T-helper 2 cell treated with Interferon-gamma antibody and Interleukin-4, amounts not matched to agents 5 μg/mL and 100 μg/mL, for 36 hours (primary cell): ENCODE measurements at regions not wholly inside any gene's neighbourhood (a gene's known extent, or its start where the extent isn't known, plus 50 kb on each side); places are given as distances from the start of the nearest gene placed in this dataset.

ENCODE experiments used
- DNase-seq: peaks from one replicate; pipeline ENCODE4 v3.0.0; 2021; ENCODE audit warnings: low spot score
- H3K27ac Mint-ChIP-seq: one replicate; pipeline ENCODE4 v1.8.0; 2021; ENCODE audit warnings: mild to moderate bottlenecking, mixed read lengths
- H3K27me3 Mint-ChIP-seq: one replicate; pipeline ENCODE4 v1.8.0; 2021; ENCODE audit warnings: low read depth, mixed read lengths
- H3K36me3 Mint-ChIP-seq: one replicate; pipeline ENCODE4 v1.8.0; 2021; ENCODE audit warnings: low read depth, mixed read lengths
- H3K4me1 Mint-ChIP-seq: one replicate; pipeline ENCODE4 v1.8.0; 2021; ENCODE audit warnings: low read depth, mixed read lengths
- H3K4me3 Mint-ChIP-seq: one replicate; pipeline ENCODE4 v1.8.0; 2022; ENCODE audit warnings: mild to moderate bottlenecking, moderate library complexity, mixed read lengths
- H3K9me3 Mint-ChIP-seq: one replicate; pipeline ENCODE4 v1.8.0; 2021; ENCODE audit warnings: mixed read lengths

- Mint-ChIP-seq H3K27ac (no peak overlapping the region), H3K27me3 (no peaks in the 10 kb centered on the region), H3K4me3 (no peak overlapping the region), H3K36me3 (no peaks in the 10 kb centered on the region), H3K9me3 (peaks cover 13% of the 10 kb centered on the region), H3K4me1 (no peaks in the 10 kb centered on the region)
- no peak for DNase-seq
These were observed 1492.2 kb upstream of the TENM3 start for GRCh38 chr4:180751009-180751408.

- no peaks in the 10 kb centered on the region for H3K27me3 Mint-ChIP-seq
- H3K4me3 Mint-ChIP-seq = no peak overlapping the region
- DNase-seq = no peak
- no peaks in the 10 kb centered on the region for H3K36me3 Mint-ChIP-seq
- H3K4me1 Mint-ChIP-seq = no peaks in the 10 kb centered on the region
- no peak overlapping the region for H3K27ac Mint-ChIP-seq
- peaks cover 5% of the 10 kb centered on the region for H3K9me3 Mint-ChIP-seq
These were observed 1485.3 kb upstream of the TENM3 start for GRCh38 chr4:180757927-180758326.

GRCh38 chr4:180766045-180766444 lies 1477.2 kb upstream of the TENM3 start:
- Mint-ChIP-seq H3K4me1 (no peaks in the 10 kb centered on the region), H3K27ac (no peak overlapping the region), H3K4me3 (no peak overlapping the region), H3K36me3 (no peaks in the 10 kb centered on the region), H3K27me3 (no peaks in the 10 kb centered on the region), H3K9me3 (no peaks in the 10 kb centered on the region)
- DNase-seq = no peak

- H3K36me3 Mint-ChIP-seq = no peaks in the 10 kb centered on the region
- H3K27ac Mint-ChIP-seq = no peak overlapping the region
- no peaks in the 10 kb centered on the region for H3K27me3 Mint-ChIP-seq
- H3K4me3 Mint-ChIP-seq = no peak overlapping the region
- DNase-seq = no peak
- no peaks in the 10 kb centered on the region for H3K9me3 Mint-ChIP-seq
- no peaks in the 10 kb centered on the region for H3K4me1 Mint-ChIP-seq
These were observed 1476.1 kb upstream of the TENM3 start for GRCh38 chr4:180766944-180767729.

- Mint-ChIP-seq H3K9me3 (no peaks in the 10 kb centered on the region), H3K27me3 (no peaks in the 10 kb centered on the region), H3K4me1 (no peaks in the 10 kb centered on the region), H3K36me3 (no peaks in the 10 kb centered on the region), H3K4me3 (no peak overlapping the region), H3K27ac (no peak overlapping the region)
- DNase-seq = no peak
These were observed 1474.6 kb upstream of the TENM3 start for GRCh38 chr4:180768610-180769009.

- Mint-ChIP-seq H3K4me3 (no peak overlapping the region), H3K4me1 (no peaks in the 10 kb centered on the region), H3K27ac (no peak overlapping the region), H3K9me3 (no peaks in the 10 kb centered on the region), H3K36me3 (no peaks in the 10 kb centered on the region), H3K27me3 (no peaks in the 10 kb centered on the region)
- no peak for DNase-seq
These were observed 1473.4 kb upstream of the TENM3 start for GRCh38 chr4:180769791-180770190.

- Mint-ChIP-seq H3K9me3 (no peaks in the 10 kb centered on the region), H3K27me3 (no peaks in the 10 kb centered on the region), H3K36me3 (no peaks in the 10 kb centered on the region), H3K4me1 (no peaks in the 10 kb centered on the region), H3K27ac (no peak overlapping the region), H3K4me3 (no peak overlapping the region)
- no peak for DNase-seq
These were observed 1472.9 kb upstream of the TENM3 start for GRCh38 chr4:180770265-180770664.

GRCh38 chr4:180784940-180785339 lies 1458.3 kb upstream of the TENM3 start:
- Mint-ChIP-seq H3K4me3 (no peak overlapping the region), H3K9me3 (peaks cover 11% of the 10 kb centered on the region), H3K27me3 (no peaks in the 10 kb centered on the region), H3K27ac (no peak overlapping the region), H3K36me3 (no peaks in the 10 kb centered on the region), H3K4me1 (no peaks in the 10 kb centered on the region)
- no peak for DNase-seq

- H3K27me3 Mint-ChIP-seq = no peaks in the 10 kb centered on the region
- H3K9me3 Mint-ChIP-seq = peaks cover 5% of the 10 kb centered on the region
- no peaks in the 10 kb centered on the region for H3K4me1 Mint-ChIP-seq
- DNase-seq = no peak
- no peaks in the 10 kb centered on the region for H3K36me3 Mint-ChIP-seq
- no peak overlapping the region for H3K27ac Mint-ChIP-seq
- H3K4me3 Mint-ChIP-seq = no peak overlapping the region
These were observed 1454.5 kb upstream of the TENM3 start for GRCh38 chr4:180788729-180789128.

- Mint-ChIP-seq H3K9me3 (peaks cover 5% of the 10 kb centered on the region), H3K36me3 (no peaks in the 10 kb centered on the region), H3K4me1 (no peaks in the 10 kb centered on the region), H3K4me3 (no peak overlapping the region), H3K27ac (no peak overlapping the region), H3K27me3 (no peaks in the 10 kb centered on the region)
- no peak for DNase-seq
These were observed 1453.3 kb upstream of the TENM3 start for GRCh38 chr4:180789929-180790328.

- no peak overlapping the region for H3K4me3 Mint-ChIP-seq
- H3K27me3 Mint-ChIP-seq = no peaks in the 10 kb centered on the region
These were observed 1452.7 kb upstream of the TENM3 start for GRCh38 chr4:180790471-180790870.

GRCh38 chr4:180792541-180792940 lies 1450.7 kb upstream of the TENM3 start:
- no peaks in the 10 kb centered on the region for H3K4me1 Mint-ChIP-seq
- H3K9me3 Mint-ChIP-seq = no peaks in the 10 kb centered on the region
- no peak for DNase-seq
- no peak overlapping the region for H3K27ac Mint-ChIP-seq
- H3K36me3 Mint-ChIP-seq = no peaks in the 10 kb centered on the region
- no peaks in the 10 kb centered on the region for H3K27me3 Mint-ChIP-seq
- no peak overlapping the region for H3K4me3 Mint-ChIP-seq

More at GRCh38 chr4:180790471-180790870, 1452.7 kb upstream of the TENM3 start:
- no peaks in the 10 kb centered on the region for H3K4me1 Mint-ChIP-seq
- no peak overlapping the region for H3K27ac Mint-ChIP-seq
- no peak for DNase-seq
- peaks cover 5% of the 10 kb centered on the region for H3K9me3 Mint-ChIP-seq
- no peaks in the 10 kb centered on the region for H3K36me3 Mint-ChIP-seq

- Mint-ChIP-seq H3K27me3 (no peaks in the 10 kb centered on the region), H3K4me1 (no peaks in the 10 kb centered on the region), H3K9me3 (no peaks in the 10 kb centered on the region), H3K36me3 (no peaks in the 10 kb centered on the region), H3K27ac (no peak overlapping the region), H3K4me3 (no peak overlapping the region)
- DNase-seq = no peak
These were observed 1448.9 kb upstream of the TENM3 start for GRCh38 chr4:180794333-180794732.

GRCh38 chr4:180798036-180798577 lies 1445.1 kb upstream of the TENM3 start:
- DNase-seq = no peak
- Mint-ChIP-seq H3K4me1 (no peaks in the 10 kb centered on the region), H3K27ac (no peak overlapping the region), H3K4me3 (no peak overlapping the region), H3K27me3 (no peaks in the 10 kb centered on the region), H3K36me3 (no peaks in the 10 kb centered on the region), H3K9me3 (no peaks in the 10 kb centered on the region)

GRCh38 chr4:180799798-180800197 lies 1443.4 kb upstream of the TENM3 start:
- no peak overlapping the region for H3K4me3 Mint-ChIP-seq
- H3K36me3 Mint-ChIP-seq = no peaks in the 10 kb centered on the region
- no peaks in the 10 kb centered on the region for H3K4me1 Mint-ChIP-seq
- no peak for DNase-seq
- no peaks in the 10 kb centered on the region for H3K9me3 Mint-ChIP-seq
- H3K27ac Mint-ChIP-seq = no peak overlapping the region
- no peaks in the 10 kb centered on the region for H3K27me3 Mint-ChIP-seq
